ENCODE measurements at regions not wholly inside any gene's neighbourhood (a gene's known extent, or its start where the extent isn't known, plus 50 kb on each side); places are given as distances from the start of the nearest gene placed in this dataset.

- TF ChIP-seq EZH2 (IDR thresholded peaks at IDR 0.05; ENCODE audit: low read depth) = no peak
- TF ChIP-seq, protein P1, sequence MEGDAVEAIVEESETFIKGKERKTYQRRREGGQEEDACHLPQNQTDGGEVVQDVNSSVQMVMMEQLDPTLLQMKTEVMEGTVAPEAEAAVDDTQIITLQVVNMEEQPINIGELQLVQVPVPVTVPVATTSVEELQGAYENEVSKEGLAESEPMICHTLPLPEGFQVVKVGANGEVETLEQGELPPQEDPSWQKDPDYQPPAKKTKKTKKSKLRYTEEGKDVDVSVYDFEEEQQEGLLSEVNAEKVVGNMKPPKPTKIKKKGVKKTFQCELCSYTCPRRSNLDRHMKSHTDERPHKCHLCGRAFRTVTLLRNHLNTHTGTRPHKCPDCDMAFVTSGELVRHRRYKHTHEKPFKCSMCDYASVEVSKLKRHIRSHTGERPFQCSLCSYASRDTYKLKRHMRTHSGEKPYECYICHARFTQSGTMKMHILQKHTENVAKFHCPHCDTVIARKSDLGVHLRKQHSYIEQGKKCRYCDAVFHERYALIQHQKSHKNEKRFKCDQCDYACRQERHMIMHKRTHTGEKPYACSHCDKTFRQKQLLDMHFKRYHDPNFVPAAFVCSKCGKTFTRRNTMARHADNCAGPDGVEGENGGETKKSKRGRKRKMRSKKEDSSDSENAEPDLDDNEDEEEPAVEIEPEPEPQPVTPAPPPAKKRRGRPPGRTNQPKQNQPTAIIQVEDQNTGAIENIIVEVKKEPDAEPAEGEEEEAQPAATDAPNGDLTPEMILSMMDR (conservative IDR thresholded peaks at IDR 0.05) = no peak
Observed at GRCh38 chr20:39773380-39774000, 811.3 kb downstream of the DHX35 start.
